Ishikawa (cell line): ENCODE measurements at regions not wholly inside any gene's neighbourhood (a gene's known extent, or its start where the extent isn't known, plus 50 kb on each side); places are given as distances from the start of the nearest gene placed in this dataset.

ENCODE experiments used
- CEBPB ChIP-seq: IDR thresholded peaks from 2 replicates; pipeline ENCODE4 v1.6.1; 2012
- CREB1 ChIP-seq: IDR thresholded peaks from 2 replicates; pipeline ENCODE4 v1.6.1; 2012; ENCODE audit warnings: low read depth
- EGR1 ChIP-seq: IDR thresholded peaks from 2 replicates; pipeline ENCODE4 v1.6.1; 2012
- EP300 ChIP-seq: IDR thresholded peaks from 2 replicates; pipeline ENCODE4 v1.6.1; 2012; ENCODE audit warnings: borderline replicate concordance
- FOXM1 ChIP-seq: IDR thresholded peaks from 2 replicates; pipeline ENCODE4 v1.6.1; 2012; ENCODE audit warnings: low read depth, borderline replicate concordance
- MAX ChIP-seq: IDR thresholded peaks from 2 replicates; pipeline ENCODE4 v1.6.1; 2012
- NFIC ChIP-seq: IDR thresholded peaks from 2 replicates; pipeline ENCODE4 v1.6.1; 2012
- REST ChIP-seq: IDR thresholded peaks from 2 replicates; pipeline ENCODE4 v1.6.1; 2012; ENCODE audit warnings: low read depth, mild to moderate bottlenecking
- TAF1 ChIP-seq: IDR thresholded peaks from 2 replicates; pipeline ENCODE4 v1.6.1; 2012; ENCODE audit warnings: low read depth, mild to moderate bottlenecking
- TCF12 ChIP-seq: IDR thresholded peaks from 2 replicates; pipeline ENCODE4 v1.6.1; 2012; ENCODE audit warnings: low read depth
- TEAD4 ChIP-seq: IDR thresholded peaks from 2 replicates; pipeline ENCODE4 v1.6.1; 2012
- USF1 ChIP-seq: IDR thresholded peaks from 2 replicates; pipeline ENCODE4 v1.6.1; 2012
- YY1 ChIP-seq: IDR thresholded peaks from 2 replicates; pipeline ENCODE4 v1.6.1; 2012; ENCODE audit warnings: low read depth
- ZBTB7A ChIP-seq: IDR thresholded peaks from 2 replicates; pipeline ENCODE4 v1.6.1; 2012; ENCODE audit warnings: low read depth

GRCh38 chr6:16973545-16974386 lies 128.1 kb upstream of the STMND1 start:
- no peak for TF ChIP-seq EP300
- no peak for TF ChIP-seq ZBTB7A
- TF ChIP-seq MAX, result no peak
- no peak for TF ChIP-seq CEBPB
- TF ChIP-seq YY1, result no peak
- no peak for TF ChIP-seq TEAD4
- no peak for TF ChIP-seq USF1
- no peak for TF ChIP-seq EGR1
- TF ChIP-seq REST, result no peak
- TF ChIP-seq FOXM1, result no peak
- TF ChIP-seq TCF12, result no peak
- no peak for TF ChIP-seq CREB1

- TF ChIP-seq TEAD4 (no peak), CEBPB (no peak), TCF12 (no peak), NFIC (no peak), FOXM1 (no peak), MAX (no peak), REST (no peak)
Observed at GRCh38 chr6:16973051-16973450, 128.8 kb upstream of the STMND1 start.

GRCh38 chr6:16972535-16972934 lies 129.3 kb upstream of the STMND1 start:
- TF ChIP-seq FOXM1 (no peak), TAF1 (no peak)

GRCh38 chr6:16969699-16970655 lies 131.9 kb upstream of the STMND1 start:
- no peak for TF ChIP-seq EGR1
- TF ChIP-seq CEBPB, result no peak
- no peak for TF ChIP-seq USF1
- TF ChIP-seq REST, result no peak
- no peak for TF ChIP-seq CREB1
- no peak for TF ChIP-seq MAX
- TF ChIP-seq NFIC, result no peak
- no peak for TF ChIP-seq EP300
- no peak for TF ChIP-seq TCF12
- no peak for TF ChIP-seq TAF1
